Astrocyte (in vitro differentiated cells and primary cell): ENCODE measurements at regions not wholly inside any gene's neighbourhood (a gene's known extent, or its start where the extent isn't known, plus 50 kb on each side); places are given as distances from the start of the nearest gene placed in this dataset.

Source experiments
- DNase-seq: peaks from one replicate; pipeline ENCODE4 v3.0.0-alpha.2; 2010; ENCODE audit warnings: low read depth
- FAIRE-seq: peaks from 2 replicates; lab custom pipeline; 2011; peaks lifted over from hg19 to GRCh38; lab: Jason Lieb, UNC
- H2AFZ ChIP-seq: 2 replicates; pipeline ENCODE4 v1.6.0; 2012; ENCODE audit warnings: low read depth, low read length, inconsistent platforms
- H3K27ac ChIP-seq: 2 replicates; pipeline ENCODE4 v1.5.1; 2011; ENCODE audit warnings: low read depth, low read length, inconsistent platforms
- H3K27me3 ChIP-seq: 2 replicates; pipeline ENCODE4 v1.6.0; 2011; ENCODE audit warnings: low read length, inconsistent platforms; ENCODE audit not compliant: insufficient read depth
- H3K36me3 ChIP-seq: 2 replicates; pipeline ENCODE4 v1.5.1; 2011; ENCODE audit warnings: low read length, inconsistent platforms; ENCODE audit not compliant: insufficient read depth
- H3K4me1 ChIP-seq: 2 replicates; pipeline ENCODE4 v1.5.1; 2011; ENCODE audit warnings: low read length, inconsistent platforms; ENCODE audit not compliant: insufficient read depth
- H3K4me2 ChIP-seq: 2 replicates; pipeline ENCODE4 v1.6.0; 2012; ENCODE audit warnings: low read length, inconsistent platforms
- H3K4me3 ChIP-seq: 2 replicates; pipeline ENCODE4 v1.5.1; 2011; ENCODE audit warnings: low read depth, mild to moderate bottlenecking, low read length, inconsistent platforms; ENCODE audit not compliant: insufficient read depth
- H3K79me2 ChIP-seq: 2 replicates; pipeline ENCODE4 v1.6.0; 2012; ENCODE audit warnings: mild to moderate bottlenecking, low read length, inconsistent platforms; ENCODE audit not compliant: insufficient read depth
- H3K9ac ChIP-seq: 2 replicates; pipeline ENCODE4 v1.6.0; 2012; ENCODE audit warnings: mild to moderate bottlenecking, low read length, inconsistent platforms
- H3K9me3 ChIP-seq: 2 replicates; pipeline ENCODE4 v1.5.1; 2012; ENCODE audit warnings: low read depth, mild to moderate bottlenecking, low read length, inconsistent platforms; ENCODE audit not compliant: insufficient read depth
- H4K20me1 ChIP-seq: 2 replicates; pipeline ENCODE4 v1.6.0; 2012; ENCODE audit warnings: low read length, inconsistent platforms; ENCODE audit not compliant: insufficient read depth
- H3K27ac Mint-ChIP-seq: one replicate; pipeline ENCODE4 v1.8.0; 2021; ENCODE audit warnings: mild to moderate bottlenecking, mixed read lengths; ENCODE audit not compliant: unreplicated experiment
- H3K27me3 Mint-ChIP-seq: one replicate; pipeline ENCODE4 v1.8.0; 2021; ENCODE audit warnings: low read depth, mixed read lengths; ENCODE audit not compliant: unreplicated experiment
- H3K36me3 Mint-ChIP-seq: one replicate; pipeline ENCODE4 v1.8.0; 2021; ENCODE audit warnings: low read depth, mixed read lengths; ENCODE audit not compliant: unreplicated experiment
- H3K4me1 Mint-ChIP-seq: one replicate; pipeline ENCODE4 v1.8.0; 2021; ENCODE audit warnings: low read depth, mixed read lengths; ENCODE audit not compliant: unreplicated experiment
- H3K4me3 Mint-ChIP-seq: one replicate; pipeline ENCODE4 v1.8.0; 2021; ENCODE audit warnings: mild to moderate bottlenecking, moderate library complexity, mixed read lengths; ENCODE audit not compliant: unreplicated experiment
- H3K9me3 Mint-ChIP-seq: one replicate; pipeline ENCODE4 v1.8.0; 2021; ENCODE audit warnings: mild to moderate bottlenecking, mixed read lengths; ENCODE audit not compliant: unreplicated experiment
- EZH2 ChIP-seq: IDR thresholded peaks from 2 replicates; pipeline ENCODE4 v1.6.1; 2012; ENCODE audit warnings: mild to moderate bottlenecking, low read length, inconsistent platforms; ENCODE audit not compliant: insufficient read depth
- TF ChIP-seq, protein P1 (sequence below): IDR thresholded peaks from 2 replicates; pipeline ENCODE4 v1.5.1; 2011; ENCODE audit warnings: low read depth, mild to moderate bottlenecking, inconsistent platforms, low read length, moderate library complexity; ENCODE audit not compliant: insufficient read depth

GRCh38 chr13:106003651-106004050 is 531.8 kb downstream of the EFNB2 start:
- FAIRE-seq (no peak), DNase-seq (no peak)
- H3K4me2 ChIP-seq, result no peak overlapping the region
- H3K27ac ChIP-seq, result no peak overlapping the region
- no peak overlapping the region for H3K4me3 Mint-ChIP-seq
- no peaks in the 10 kb centered on the region for H3K4me1 Mint-ChIP-seq
- H3K4me1 ChIP-seq, result no peaks in the 10 kb centered on the region
- no peak overlapping the region for H2AFZ ChIP-seq
- H3K79me2 ChIP-seq, result no peaks in the 10 kb centered on the region
- no peaks in the 10 kb centered on the region for H3K27me3 ChIP-seq
- H4K20me1 ChIP-seq, result no peaks in the 10 kb centered on the region
- no peak overlapping the region for H3K4me3 ChIP-seq
- H3K9me3 Mint-ChIP-seq, result no peaks in the 10 kb centered on the region
- no peaks in the 10 kb centered on the region for H3K27me3 Mint-ChIP-seq
- no peaks in the 10 kb centered on the region for H3K9me3 ChIP-seq
- no peaks in the 10 kb centered on the region for H3K36me3 Mint-ChIP-seq
- H3K27ac Mint-ChIP-seq, result no peak overlapping the region
- TF ChIP-seq EZH2, result no peak
- TF ChIP-seq, protein P1, sequence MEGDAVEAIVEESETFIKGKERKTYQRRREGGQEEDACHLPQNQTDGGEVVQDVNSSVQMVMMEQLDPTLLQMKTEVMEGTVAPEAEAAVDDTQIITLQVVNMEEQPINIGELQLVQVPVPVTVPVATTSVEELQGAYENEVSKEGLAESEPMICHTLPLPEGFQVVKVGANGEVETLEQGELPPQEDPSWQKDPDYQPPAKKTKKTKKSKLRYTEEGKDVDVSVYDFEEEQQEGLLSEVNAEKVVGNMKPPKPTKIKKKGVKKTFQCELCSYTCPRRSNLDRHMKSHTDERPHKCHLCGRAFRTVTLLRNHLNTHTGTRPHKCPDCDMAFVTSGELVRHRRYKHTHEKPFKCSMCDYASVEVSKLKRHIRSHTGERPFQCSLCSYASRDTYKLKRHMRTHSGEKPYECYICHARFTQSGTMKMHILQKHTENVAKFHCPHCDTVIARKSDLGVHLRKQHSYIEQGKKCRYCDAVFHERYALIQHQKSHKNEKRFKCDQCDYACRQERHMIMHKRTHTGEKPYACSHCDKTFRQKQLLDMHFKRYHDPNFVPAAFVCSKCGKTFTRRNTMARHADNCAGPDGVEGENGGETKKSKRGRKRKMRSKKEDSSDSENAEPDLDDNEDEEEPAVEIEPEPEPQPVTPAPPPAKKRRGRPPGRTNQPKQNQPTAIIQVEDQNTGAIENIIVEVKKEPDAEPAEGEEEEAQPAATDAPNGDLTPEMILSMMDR, result no peak
- no peaks in the 10 kb centered on the region for H3K36me3 ChIP-seq
- H3K9ac ChIP-seq, result no peak overlapping the region

DNA sequence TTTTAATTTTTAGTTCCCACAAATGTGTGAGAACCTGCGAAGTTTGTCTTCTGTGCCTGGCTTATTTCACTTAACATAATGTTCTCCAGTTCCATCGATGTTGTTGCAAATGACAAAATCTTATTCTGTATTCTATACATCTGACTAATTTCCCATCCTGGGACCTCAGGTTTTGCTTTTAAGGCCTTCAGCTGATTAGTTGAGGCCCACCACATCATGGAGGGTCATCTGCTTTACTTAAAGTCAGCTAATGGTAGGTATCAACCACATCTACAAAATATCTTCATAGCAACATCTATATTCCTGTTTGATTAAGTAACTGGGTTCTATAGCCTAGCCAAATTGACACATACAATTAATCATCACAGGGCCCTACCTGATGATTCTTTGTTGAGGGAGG is 534.0 kb downstream of the EFNB2 start:
- no peaks in the 10 kb centered on the region for H4K20me1 ChIP-seq
- no peaks in the 10 kb centered on the region for H3K4me1 ChIP-seq
- no peak for TF ChIP-seq EZH2
- TF ChIP-seq, protein P1, result no peak
- Mint-ChIP-seq H3K4me1 (peaks cover 2% of the 10 kb centered on the region), H3K9me3 (peaks cover 2% of the 10 kb centered on the region), H3K4me3 (no peak overlapping the region), H3K27me3 (no peaks in the 10 kb centered on the region), H3K27ac (no peak overlapping the region), H3K36me3 (no peaks in the 10 kb centered on the region)
- no peak overlapping the region for H3K9ac ChIP-seq
- no peak overlapping the region for H3K4me2 ChIP-seq
- no peaks in the 10 kb centered on the region for H3K9me3 ChIP-seq
- no peak for DNase-seq
- H3K27me3 ChIP-seq, result no peaks in the 10 kb centered on the region
- H3K27ac ChIP-seq, result no peak overlapping the region
- H3K79me2 ChIP-seq, result no peaks in the 10 kb centered on the region
- no peaks in the 10 kb centered on the region for H3K36me3 ChIP-seq
- H2AFZ ChIP-seq, result no peak overlapping the region
- no peak for FAIRE-seq
- no peak overlapping the region for H3K4me3 ChIP-seq

DNA sequence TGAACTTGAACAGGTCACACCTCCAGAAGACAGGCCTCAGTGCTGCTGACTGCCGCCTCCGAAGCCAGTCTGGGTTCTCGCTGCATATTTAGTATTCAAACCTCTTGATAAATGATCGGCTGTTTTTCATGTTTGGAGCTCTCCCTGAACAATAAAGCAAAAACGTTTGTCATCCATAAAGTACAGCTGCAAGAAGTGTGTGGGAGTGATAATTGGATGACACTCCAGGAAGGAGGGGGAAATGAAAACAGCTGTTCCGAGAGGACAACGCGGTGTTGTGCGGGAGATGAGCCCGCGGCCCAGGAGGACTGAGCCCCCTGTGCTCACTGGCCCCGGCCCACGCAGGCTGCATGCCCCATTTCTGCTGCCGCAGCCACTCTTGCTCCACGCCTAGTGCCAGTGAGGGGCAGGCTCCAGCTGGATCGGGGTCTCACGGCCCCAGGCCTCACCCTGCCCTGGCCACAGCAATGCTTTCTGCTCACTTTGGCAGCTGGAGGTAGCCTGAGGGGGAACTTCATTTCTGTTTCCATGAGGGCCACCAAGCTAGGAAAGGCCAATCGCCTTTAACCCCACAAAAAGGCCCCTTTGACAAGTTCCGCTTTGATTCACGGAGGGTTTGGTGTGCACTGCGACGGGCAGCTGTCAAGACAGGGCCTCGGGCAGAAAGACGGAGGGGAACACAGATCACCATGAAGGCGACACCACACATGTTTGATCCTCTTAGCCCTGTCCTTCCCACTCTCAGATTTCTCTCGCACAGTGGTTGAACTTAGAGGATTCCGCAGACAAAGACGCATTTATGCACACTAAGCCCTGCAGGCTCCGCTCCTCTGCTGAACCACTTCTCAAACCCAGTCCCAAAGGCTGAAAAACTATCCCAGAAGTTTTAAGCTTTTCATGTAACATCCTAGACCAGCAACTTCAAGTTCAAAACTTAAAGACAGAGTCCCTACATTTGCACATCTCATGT is 537.6 kb downstream of the EFNB2 start:
- H3K4me1 Mint-ChIP-seq, result peaks cover 2% of the 10 kb centered on the region
- no peak overlapping the region for H3K27ac Mint-ChIP-seq
- no peak overlapping the region for H3K9ac ChIP-seq
- H2AFZ ChIP-seq, result peak overlapping the region; percentile 16
- no peaks in the 10 kb centered on the region for H3K36me3 ChIP-seq
- H3K27ac ChIP-seq, result no peak overlapping the region
- H3K4me1 ChIP-seq, result no peaks in the 10 kb centered on the region
- no peak overlapping the region for H3K4me3 Mint-ChIP-seq
- H3K36me3 Mint-ChIP-seq, result no peaks in the 10 kb centered on the region
- H3K4me2 ChIP-seq, result no peak overlapping the region
- TF ChIP-seq, protein P1, result no peak
- TF ChIP-seq EZH2, result no peak
- no peaks in the 10 kb centered on the region for H3K9me3 ChIP-seq
- no peaks in the 10 kb centered on the region for H4K20me1 ChIP-seq
- FAIRE-seq (no peak), DNase-seq (peak; percentile 40)
- H3K79me2 ChIP-seq, result no peaks in the 10 kb centered on the region
- H3K27me3 Mint-ChIP-seq, result peaks cover 2% of the 10 kb centered on the region
- H3K4me3 ChIP-seq, result no peak overlapping the region
- H3K27me3 ChIP-seq, result no peaks in the 10 kb centered on the region
- H3K9me3 Mint-ChIP-seq, result peaks cover 2% of the 10 kb centered on the region
